IPS-20b (cell line): ENCODE measurements at regions not wholly inside any gene's neighbourhood (a gene's known extent, or its start where the extent isn't known, plus 50 kb on each side); places are given as distances from the start of the nearest gene placed in this dataset.

ENCODE experiments used
- H3K27ac ChIP-seq: one replicate; pipeline ENCODE4 v1.5.1; 2013; ENCODE audit warnings: low read length
- H3K27me3 ChIP-seq: 2 replicates; pipeline ENCODE4 v1.6.1; 2013; ENCODE audit warnings: mild to moderate bottlenecking, low read length, inconsistent platforms; ENCODE audit not compliant: insufficient read depth
- H3K36me3 ChIP-seq: 2 replicates; pipeline ENCODE4 v1.6.1; 2013; ENCODE audit warnings: low read depth, mild to moderate bottlenecking, inconsistent platforms, low read length, moderate library complexity; ENCODE audit not compliant: insufficient read depth
- H3K4me1 ChIP-seq: 2 replicates; pipeline ENCODE4 v1.6.1; 2013; ENCODE audit warnings: mild to moderate bottlenecking, control low read depth, inconsistent platforms, low read length, moderate library complexity; ENCODE audit not compliant: insufficient read depth
- H3K4me3 ChIP-seq: 2 replicates; pipeline ENCODE4 v1.5.1; 2013; ENCODE audit warnings: mild to moderate bottlenecking, low read length, inconsistent platforms
- H3K9ac ChIP-seq: 2 replicates; pipeline ENCODE4 v1.6.1; 2013; ENCODE audit warnings: low read depth, mild to moderate bottlenecking, inconsistent platforms, low read length, moderate library complexity
- H3K9me3 ChIP-seq: 2 replicates; pipeline ENCODE4 v1.6.1; 2013; ENCODE audit warnings: mild to moderate bottlenecking, low read depth, low read length, inconsistent platforms; ENCODE audit not compliant: insufficient read depth

DNA sequence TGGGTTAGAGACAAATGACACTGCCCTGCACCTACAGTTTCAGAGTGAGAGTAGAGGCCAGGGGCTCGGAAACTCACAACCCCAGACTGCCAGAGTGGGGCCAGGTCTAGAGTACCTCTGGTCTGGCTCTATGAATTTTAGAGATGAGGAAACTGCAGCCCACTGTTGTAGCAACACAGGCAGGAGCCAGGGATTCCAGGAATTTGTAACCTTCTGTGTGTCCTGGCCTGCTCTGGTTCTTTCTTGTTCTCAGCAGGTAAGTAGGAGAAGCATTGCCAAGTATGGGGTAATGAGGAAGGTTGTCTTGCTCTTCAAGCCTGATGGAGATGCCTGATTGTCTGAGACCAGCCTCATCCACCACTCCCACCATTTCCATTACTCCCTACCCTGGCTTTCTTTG, 221.8 kb downstream of the UACA start:
- Histone ChIP-seq H3K36me3 (no peaks in the 10 kb centered on the region), H3K4me1 (peaks cover under 1% of the 10 kb centered on the region; the same call in 1 of the 2 replicates), H3K9ac (no peak overlapping the region), H3K4me3 (no peak overlapping the region), H3K27me3 (no peaks in the 10 kb centered on the region), H3K9me3 (no peaks in the 10 kb centered on the region), H3K27ac (no peak overlapping the region)

DNA sequence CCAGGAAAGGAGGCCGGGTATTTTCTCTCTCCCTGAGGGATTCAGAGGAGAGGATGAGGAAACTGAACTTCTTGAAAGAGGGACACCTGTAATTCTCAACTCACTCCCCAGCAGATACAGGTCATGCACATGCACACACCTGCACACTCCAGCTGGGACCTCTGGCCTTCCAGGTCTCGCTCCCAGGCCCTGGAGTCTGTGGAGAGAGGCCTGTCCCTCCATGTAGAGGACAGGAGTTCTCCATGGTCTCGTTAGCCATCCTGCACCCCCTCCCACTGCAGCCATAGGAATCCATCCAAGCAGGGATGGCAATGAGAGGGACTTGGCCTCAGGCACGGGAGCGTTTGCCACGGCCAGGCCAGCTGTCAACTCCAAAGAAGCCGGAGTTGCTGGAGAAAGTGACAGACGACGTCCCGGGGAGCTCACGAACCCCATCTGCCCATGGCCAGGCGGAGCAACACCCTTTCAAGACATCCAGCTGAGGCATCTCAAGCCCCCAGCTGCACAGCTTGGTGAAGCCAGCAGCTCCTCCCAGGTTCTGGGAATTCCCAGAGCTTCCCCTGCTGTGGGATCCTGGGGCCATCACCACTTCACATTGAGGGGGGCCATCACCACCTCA, 223.3 kb downstream of the UACA start:
- Histone ChIP-seq H3K27me3 (no peaks in the 10 kb centered on the region), H3K9ac (no peak overlapping the region), H3K36me3 (no peaks in the 10 kb centered on the region), H3K4me3 (no peak overlapping the region), H3K4me1 (peaks cover 6% of the 10 kb centered on the region; the same call in 1 of the 2 replicates), H3K9me3 (no peaks in the 10 kb centered on the region), H3K27ac (no peak overlapping the region)

- H3K9me3 ChIP-seq = no peaks in the 10 kb centered on the region
- H3K27me3 ChIP-seq = no peaks in the 10 kb centered on the region
- no peak overlapping the region for H3K9ac ChIP-seq
- H3K4me1 ChIP-seq = peaks cover 12% of the 10 kb centered on the region; the same call in 1 of the 2 replicates
- H3K4me3 ChIP-seq = no peak overlapping the region
- no peaks in the 10 kb centered on the region for H3K36me3 ChIP-seq
- no peak overlapping the region for H3K27ac ChIP-seq
Measured at GRCh38 chr15:70539409-70539808, 223.9 kb downstream of the UACA start.

- Histone ChIP-seq H3K9ac (no peak overlapping the region), H3K36me3 (no peaks in the 10 kb centered on the region), H3K4me1 (peaks cover 18% of the 10 kb centered on the region; the same call in 1 of the 2 replicates), H3K27ac (no peak overlapping the region), H3K9me3 (no peaks in the 10 kb centered on the region), H3K27me3 (no peaks in the 10 kb centered on the region), H3K4me3 (no peak overlapping the region)
Measured at GRCh38 chr15:70538278-70538677, 225.1 kb downstream of the UACA start.

- Histone ChIP-seq H3K4me3 (no peak overlapping the region), H3K9ac (no peak overlapping the region), H3K36me3 (no peaks in the 10 kb centered on the region), H3K27ac (no peak overlapping the region), H3K4me1 (peaks cover 18% of the 10 kb centered on the region; the same call in 1 of the 2 replicates), H3K27me3 (no peaks in the 10 kb centered on the region; the same call in 1 of the 2 replicates), H3K9me3 (no peaks in the 10 kb centered on the region)
Measured at GRCh38 chr15:70535955-70536338, 227.4 kb downstream of the UACA start.

- H3K27ac ChIP-seq = no peak overlapping the region
- no peak overlapping the region for H3K9ac ChIP-seq
- no peak overlapping the region for H3K4me3 ChIP-seq
- H3K9me3 ChIP-seq = no peaks in the 10 kb centered on the region
- no peaks in the 10 kb centered on the region; the same call in 1 of the 2 replicates for H3K27me3 ChIP-seq
- H3K4me1 ChIP-seq = peaks cover 18% of the 10 kb centered on the region; the same call in 1 of the 2 replicates
- H3K36me3 ChIP-seq = no peaks in the 10 kb centered on the region
Measured at GRCh38 chr15:70535071-70535954, 228.0 kb downstream of the UACA start.

- H3K9me3 ChIP-seq = no peaks in the 10 kb centered on the region
- no peak overlapping the region for H3K9ac ChIP-seq
- no peaks in the 10 kb centered on the region for H3K36me3 ChIP-seq
- H3K27me3 ChIP-seq = no peaks in the 10 kb centered on the region; the same call in 1 of the 2 replicates
- peaks cover 18% of the 10 kb centered on the region; the same call in 1 of the 2 replicates for H3K4me1 ChIP-seq
- no peak overlapping the region for H3K4me3 ChIP-seq
- no peak overlapping the region for H3K27ac ChIP-seq
Measured at GRCh38 chr15:70533931-70534742, 229.2 kb downstream of the UACA start.

DNA sequence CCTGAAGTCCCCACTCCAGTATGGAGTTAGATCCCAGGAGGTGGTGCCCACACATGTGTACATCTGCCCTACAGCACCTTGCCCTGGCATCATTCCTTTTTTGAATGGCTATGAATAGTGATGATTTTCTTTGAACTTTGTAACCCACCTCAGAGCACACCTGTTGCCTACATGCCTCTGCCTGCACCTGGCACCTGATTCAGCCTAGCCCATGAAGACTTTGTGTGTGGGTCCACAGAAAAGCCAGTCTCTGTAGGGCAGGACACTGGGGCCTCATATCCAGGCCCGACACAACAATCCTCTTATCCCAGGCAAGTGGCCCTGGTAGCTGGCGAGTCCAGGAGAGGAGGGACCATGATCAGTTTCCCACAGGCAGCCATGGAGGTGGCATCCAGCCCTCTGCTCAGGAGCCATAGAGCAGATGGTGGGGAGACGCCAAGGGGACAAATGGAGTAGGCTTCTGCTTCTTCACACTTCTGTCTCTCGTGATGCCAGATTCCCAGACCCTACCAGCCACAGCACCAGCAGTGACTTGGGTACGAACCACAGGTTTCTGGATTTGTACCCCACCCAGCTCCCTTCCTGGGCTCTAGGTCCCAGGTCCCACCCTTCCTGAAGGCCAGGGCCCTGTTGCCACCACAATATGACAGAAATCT, 230.7 kb downstream of the UACA start:
- no peaks in the 10 kb centered on the region for H3K9me3 ChIP-seq
- H3K27ac ChIP-seq = no peak overlapping the region
- no peak overlapping the region for H3K9ac ChIP-seq
- H3K4me3 ChIP-seq = no peak overlapping the region
- H3K36me3 ChIP-seq = no peaks in the 10 kb centered on the region
- H3K4me1 ChIP-seq = peaks cover 18% of the 10 kb centered on the region; the same call in 1 of the 2 replicates
- H3K27me3 ChIP-seq = no peaks in the 10 kb centered on the region; the same call in 1 of the 2 replicates

- H3K27ac ChIP-seq = no peak overlapping the region
- H3K9ac ChIP-seq = no peak overlapping the region
- no peaks in the 10 kb centered on the region; the same call in 1 of the 2 replicates for H3K27me3 ChIP-seq
- peaks cover 18% of the 10 kb centered on the region for H3K4me1 ChIP-seq
- no peaks in the 10 kb centered on the region for H3K36me3 ChIP-seq
- H3K9me3 ChIP-seq = no peaks in the 10 kb centered on the region
- no peak overlapping the region for H3K4me3 ChIP-seq
Measured at GRCh38 chr15:70531576-70531975, 231.8 kb downstream of the UACA start.

DNA sequence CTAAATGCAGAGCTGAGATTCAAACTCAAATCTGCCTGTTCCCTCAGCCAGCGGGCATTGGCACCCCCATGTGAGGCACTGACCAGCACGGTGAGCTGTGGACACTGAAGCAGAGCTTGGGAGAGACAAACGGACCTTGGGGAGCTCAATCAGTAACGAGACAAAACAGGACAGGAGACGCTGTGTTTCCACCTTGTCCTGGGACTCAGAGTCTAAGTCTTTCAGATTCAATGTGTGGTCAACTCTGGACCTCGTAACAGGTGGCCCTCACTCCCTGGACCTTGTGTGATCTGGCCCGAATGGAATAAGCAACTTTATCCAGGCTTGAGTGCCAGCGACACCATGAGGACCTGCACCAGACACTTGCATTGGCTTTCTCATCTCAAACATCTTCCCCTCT, 232.5 kb downstream of the UACA start:
- Histone ChIP-seq H3K27me3 (no peaks in the 10 kb centered on the region; the same call in 1 of the 2 replicates), H3K27ac (no peak overlapping the region), H3K4me1 (peaks cover 14% of the 10 kb centered on the region), H3K4me3 (no peak overlapping the region), H3K36me3 (no peaks in the 10 kb centered on the region), H3K9me3 (no peaks in the 10 kb centered on the region), H3K9ac (no peak overlapping the region)

GRCh38 chr15:70530503-70530902, 232.9 kb downstream of the UACA start:
- H3K36me3 ChIP-seq = no peaks in the 10 kb centered on the region
- H3K27ac ChIP-seq = no peak overlapping the region
- H3K4me1 ChIP-seq = peaks cover 14% of the 10 kb centered on the region
- no peaks in the 10 kb centered on the region for H3K9me3 ChIP-seq
- no peak overlapping the region for H3K4me3 ChIP-seq
- H3K27me3 ChIP-seq = no peaks in the 10 kb centered on the region; the same call in 1 of the 2 replicates
- H3K9ac ChIP-seq = no peak overlapping the region
